ENCODE measurements at regions not wholly inside any gene's neighbourhood (a gene's known extent, or its start where the extent isn't known, plus 50 kb on each side); places are given as distances from the start of the nearest gene placed in this dataset.

DNA sequence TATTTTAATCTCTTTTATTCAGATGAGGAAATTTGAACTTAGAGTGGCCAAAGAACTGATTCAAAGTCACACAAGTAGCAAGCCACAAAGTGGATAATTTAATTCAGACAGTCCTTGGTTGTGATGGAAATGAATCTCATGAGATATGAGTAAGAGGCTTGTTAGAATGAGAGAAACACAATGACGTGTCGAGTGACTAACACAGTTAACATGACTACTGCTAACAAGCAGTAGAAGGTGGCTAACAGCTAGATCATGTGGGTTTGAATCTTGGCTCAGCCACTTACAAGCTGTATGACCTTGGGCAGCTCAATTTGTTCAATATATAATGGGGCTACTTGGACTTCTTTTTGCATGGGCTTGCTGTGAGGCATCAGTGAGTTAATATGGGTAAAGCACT lies 104.5 kb upstream of the LMO4 start:
- peak; percentile 79 for DNase-seq (ENCODE audit: low spot score)

DNA sequence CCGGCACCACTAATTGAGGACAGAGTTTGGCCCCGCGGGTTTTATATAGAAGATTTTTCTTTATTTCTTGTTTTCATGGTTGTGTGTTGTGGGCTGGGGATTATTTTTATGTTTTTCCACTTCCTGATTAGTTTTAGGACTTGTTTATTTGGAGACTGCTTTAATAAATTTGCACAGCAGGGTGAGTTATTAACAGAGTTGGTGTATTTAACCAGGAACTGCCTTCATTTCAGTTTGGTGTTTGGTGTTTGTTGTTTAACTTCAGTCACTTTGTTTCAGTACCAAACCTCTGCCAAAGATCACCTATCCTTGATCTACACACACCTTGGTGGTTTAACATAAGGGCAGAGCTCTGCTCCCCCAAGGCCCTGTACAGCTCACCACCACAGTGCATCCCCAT lies 103.5 kb upstream of the LMO4 start:
- no peak for DNase-seq (ENCODE audit: low spot score)

DNA sequence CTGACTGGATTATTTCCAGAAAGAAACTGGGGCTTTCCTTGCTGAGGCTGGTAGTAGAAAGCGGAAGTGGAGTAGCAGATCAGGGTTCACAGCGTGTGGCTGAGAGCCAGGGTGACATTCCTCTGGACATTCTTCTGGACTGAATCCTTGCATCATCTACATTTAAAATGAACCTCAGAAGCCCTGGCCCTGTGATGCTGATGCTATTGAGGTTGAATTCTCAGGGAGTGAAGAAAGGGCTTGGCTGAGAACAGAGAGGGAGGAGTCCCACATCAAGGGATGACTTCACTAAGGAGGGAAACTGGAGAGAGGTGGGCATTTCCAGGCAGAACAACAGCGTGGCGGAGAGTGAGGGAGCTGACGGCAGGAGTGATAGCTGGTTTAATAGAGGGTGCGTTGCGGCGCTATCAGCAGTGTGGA lies 102.3 kb upstream of the LMO4 start:
- peak; percentile 94 for DNase-seq (ENCODE audit: low spot score)

GRCh38 chr1:87227651-87228050 lies 101.0 kb upstream of the LMO4 start:
- no peak for DNase-seq (ENCODE audit: low spot score)

GRCh38 chr1:87230501-87230900 lies 98.2 kb upstream of the LMO4 start:
- no peak for DNase-seq (ENCODE audit: low spot score)

DNA sequence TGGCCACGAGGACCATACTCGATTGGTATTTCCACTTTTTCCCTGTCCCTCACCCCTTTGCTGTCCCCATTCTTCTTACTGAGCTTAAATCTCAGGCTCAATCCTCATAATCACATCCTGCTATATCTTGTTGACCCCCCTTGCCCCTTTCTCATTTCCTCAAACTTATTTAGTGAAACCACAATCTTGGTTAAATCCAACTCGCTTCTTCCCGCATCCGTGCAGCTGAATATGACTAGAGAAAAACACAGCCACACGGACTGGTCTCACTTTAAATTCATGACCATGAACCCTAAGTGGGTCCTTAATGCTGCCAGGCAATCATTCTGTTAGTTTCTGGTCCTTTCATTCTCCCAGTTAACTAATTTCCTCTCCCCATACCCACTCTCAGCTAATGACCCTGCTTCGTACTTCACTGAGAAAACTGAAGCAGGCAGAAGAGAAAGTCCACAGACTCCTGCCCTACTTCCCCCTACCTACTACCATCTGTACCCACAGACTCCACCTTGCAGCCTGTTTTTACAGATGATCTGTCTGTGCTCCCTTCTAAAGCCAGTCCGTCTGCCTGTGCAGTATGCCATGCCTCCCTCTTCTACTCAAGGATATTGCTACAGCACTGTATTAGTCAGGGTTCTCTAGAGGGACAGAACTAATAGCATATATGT lies 96.8 kb upstream of the LMO4 start:
- no peak for DNase-seq (ENCODE audit: low spot score)

DNA sequence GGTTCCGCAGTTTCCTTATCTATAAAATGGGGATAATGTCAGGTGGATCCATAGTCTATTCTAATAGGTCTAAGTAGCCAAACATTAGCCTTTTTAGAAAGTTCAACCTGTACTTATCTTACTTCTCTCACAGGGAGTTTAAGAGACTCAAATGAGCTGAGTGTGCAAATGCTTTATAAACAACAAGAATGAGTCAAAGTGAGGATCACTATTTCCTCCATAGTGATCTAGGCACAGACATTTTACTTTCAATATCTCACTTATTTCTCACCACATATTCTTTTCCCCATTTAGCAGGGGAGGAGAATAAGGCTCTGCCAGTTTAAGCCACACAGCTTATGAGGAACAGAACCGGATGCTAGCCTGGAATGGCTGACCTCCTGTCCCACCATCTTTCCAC lies 92.1 kb upstream of the LMO4 start:
- DNase-seq (ENCODE audit: low spot score), result no peak

- no peak for DNase-seq (ENCODE audit: low spot score)
These were observed 88.6 kb upstream of the LMO4 start for GRCh38 chr1:87239997-87240605.

DNA sequence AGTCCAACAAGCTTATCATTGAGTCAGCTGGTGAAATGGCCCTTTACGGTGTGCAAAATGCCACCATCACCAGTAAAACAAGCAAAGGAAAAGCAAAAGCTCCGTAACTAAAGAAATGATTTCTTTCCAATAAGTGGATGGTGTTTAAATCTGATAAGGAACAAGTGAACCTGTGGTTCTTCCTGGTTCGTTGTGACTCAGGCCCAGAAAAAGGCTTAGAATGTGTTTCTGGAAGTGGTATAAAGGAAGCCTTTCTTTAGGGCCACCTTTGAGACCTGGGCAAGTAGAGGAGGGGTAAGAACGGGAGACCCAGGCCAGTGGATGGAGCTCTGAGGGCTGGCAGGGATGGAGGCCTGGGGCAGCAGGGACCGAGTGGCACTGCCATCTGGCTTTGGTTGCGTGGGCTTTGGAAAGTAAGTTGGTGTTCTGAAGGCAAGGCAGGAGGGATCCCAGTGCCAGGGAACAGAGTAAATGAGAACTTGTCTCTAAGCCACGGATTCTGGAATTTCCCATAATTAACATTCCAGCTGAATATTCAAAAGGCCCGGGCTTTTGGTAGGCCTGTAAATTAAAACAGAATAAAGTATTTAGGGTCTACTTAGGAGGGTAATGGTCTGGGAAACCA lies 87.9 kb upstream of the LMO4 start:
- no peak for DNase-seq (ENCODE audit: low spot score)

DNA sequence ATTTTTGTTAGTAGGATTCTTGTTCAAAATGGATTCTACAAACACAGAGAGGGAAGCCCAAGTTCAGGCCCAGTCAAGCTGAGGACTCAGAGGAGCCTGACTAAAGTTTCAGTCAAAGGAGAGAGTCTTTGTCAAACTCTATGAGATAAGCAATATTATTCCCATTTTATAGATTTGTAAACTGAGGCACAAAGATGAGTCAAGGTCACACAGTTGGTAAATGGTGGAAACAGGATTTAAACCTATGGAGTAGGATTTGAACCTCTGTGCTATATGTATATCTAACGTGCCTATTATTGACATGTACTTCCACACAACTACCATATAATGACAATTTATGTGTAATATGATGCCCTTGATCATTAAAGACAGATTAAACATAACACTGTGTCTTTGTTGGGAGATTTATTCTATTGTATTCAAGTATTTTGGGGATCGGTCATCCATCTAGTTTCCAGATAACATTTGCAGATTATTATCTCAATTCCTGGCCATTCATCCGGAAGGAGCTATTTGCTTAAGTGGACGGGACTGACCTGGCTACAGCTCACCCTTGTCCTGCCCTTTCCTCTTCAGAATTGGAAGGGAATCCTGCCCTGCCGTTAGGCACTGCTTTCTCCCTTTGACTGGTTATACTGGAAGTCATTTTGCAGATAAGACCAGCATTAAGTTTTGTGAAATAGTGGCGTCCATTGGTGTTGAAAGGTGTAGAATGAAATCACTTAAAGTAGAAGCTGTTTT lies 86.1 kb upstream of the LMO4 start:
- no peak for DNase-seq (ENCODE audit: low spot score)

DNA sequence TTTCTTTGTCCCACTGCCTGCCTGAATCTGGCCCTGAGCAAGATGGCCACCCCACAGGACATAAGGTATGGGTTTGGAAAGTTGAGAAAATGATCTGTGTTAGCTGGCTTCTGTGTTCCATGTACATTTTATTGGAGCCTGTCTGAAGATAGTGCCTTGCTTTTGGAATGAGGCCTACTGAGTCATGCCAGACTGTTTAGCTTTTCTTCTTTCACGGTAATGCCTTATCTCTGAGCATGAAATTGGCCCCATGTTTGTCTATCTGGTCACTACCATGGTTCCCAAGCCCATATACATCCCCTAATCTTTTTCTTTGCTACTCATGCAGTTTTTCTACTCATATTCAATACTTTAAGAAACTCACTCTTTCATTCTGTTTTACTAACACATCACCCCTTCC lies 85.1 kb upstream of the LMO4 start:
- DNase-seq (ENCODE audit: low spot score), result peak; percentile 10

- no peak for DNase-seq (ENCODE audit: low spot score)
These were observed 82.2 kb upstream of the LMO4 start for GRCh38 chr1:87246436-87246835.

- DNase-seq (ENCODE audit: low spot score), result no peak
These were observed 78.9 kb upstream of the LMO4 start for GRCh38 chr1:87249803-87250202.

GRCh38 chr1:87250336-87250735 lies 78.3 kb upstream of the LMO4 start:
- no peak for DNase-seq (ENCODE audit: low spot score)

DNA sequence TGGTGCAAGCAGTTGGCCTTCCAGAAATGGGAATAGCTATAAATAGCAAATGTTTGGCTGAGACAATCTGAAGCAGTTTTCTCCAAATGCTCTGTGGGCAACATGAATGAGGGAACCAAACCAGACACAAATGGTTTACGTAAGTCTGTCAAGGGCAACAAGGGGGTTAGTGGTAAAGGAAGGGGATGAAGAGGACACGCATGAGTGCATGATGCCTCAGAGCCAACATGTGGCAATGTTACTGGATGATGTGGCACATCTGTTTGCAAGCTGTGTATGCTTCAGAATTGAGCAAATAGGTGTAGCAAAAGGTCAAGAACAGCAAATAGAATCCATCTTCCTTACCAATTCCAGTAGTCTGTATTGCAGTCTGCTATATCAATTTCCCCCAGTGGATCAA lies 76.3 kb upstream of the LMO4 start:
- DNase-seq (ENCODE audit: low spot score), result peak; percentile 79

- DNase-seq (ENCODE audit: low spot score), result no peak
These were observed 66.0 kb upstream of the LMO4 start for GRCh38 chr1:87262688-87263087.

DNA sequence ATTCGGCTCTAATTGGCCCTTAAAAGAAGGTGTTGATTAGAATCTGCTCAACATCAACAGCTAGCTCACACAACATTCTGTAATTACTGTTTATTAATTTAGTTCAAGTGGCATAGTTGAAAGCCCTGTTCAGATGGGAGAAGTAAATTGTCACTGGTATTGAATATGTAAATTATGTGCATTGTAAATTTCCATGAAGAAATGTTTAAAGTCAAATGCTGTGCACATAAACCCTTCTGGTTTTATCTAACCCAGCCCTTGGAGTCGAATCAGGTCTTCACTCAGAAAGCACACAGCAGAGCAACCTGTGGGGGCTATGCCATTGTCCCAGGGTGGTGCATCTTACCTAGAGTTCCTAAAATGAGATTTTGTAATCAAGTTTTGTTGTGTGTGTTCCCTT lies 65.4 kb upstream of the LMO4 start:
- DNase-seq (ENCODE audit: low spot score), result no peak

DNA sequence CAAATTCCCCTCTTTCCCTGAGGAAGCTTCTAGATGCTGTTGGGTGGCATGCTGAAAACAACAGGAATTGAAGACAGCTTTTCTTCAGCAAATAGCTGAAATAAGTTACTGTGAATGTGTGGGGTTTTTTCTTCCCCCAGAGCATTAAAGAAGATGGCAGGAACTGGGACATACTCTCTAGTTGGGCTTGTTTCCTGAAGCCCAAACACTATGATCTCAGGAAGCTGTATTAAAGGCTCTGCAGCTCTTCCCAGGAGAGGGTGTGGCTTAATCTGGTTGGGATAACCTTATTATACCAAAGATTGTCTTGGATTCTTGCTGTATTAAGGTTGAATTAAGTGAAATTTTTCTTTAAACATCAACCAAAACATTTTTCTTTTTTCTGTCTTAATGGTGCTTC lies 64.9 kb upstream of the LMO4 start:
- no peak for DNase-seq (ENCODE audit: low spot score)

GRCh38 chr1:87264976-87265375 lies 63.7 kb upstream of the LMO4 start:
- no peak for DNase-seq (ENCODE audit: low spot score)

GRCh38 chr1:87265786-87266185 lies 62.9 kb upstream of the LMO4 start:
- DNase-seq (ENCODE audit: low spot score), result no peak

DNA sequence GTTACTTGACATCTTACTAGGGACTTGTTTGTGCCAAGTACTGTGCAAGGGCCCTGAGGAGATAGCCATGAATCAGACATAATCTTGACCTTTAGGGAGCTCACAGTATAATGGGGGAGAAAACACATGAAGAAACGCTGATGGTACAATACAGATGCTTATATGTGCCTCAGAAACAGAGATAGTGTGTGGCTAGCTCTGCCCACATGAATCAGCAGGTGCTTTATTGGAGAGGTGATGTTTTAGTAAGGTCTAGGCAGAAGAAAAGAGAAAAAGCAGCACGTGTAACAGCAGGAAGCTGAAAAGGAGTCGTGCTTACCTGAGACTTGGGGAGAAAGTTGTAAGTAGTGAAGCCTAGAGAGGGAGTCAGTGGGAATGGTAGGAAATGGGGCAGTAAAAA lies 60.6 kb upstream of the LMO4 start:
- no peak for DNase-seq (ENCODE audit: low spot score)

DNA sequence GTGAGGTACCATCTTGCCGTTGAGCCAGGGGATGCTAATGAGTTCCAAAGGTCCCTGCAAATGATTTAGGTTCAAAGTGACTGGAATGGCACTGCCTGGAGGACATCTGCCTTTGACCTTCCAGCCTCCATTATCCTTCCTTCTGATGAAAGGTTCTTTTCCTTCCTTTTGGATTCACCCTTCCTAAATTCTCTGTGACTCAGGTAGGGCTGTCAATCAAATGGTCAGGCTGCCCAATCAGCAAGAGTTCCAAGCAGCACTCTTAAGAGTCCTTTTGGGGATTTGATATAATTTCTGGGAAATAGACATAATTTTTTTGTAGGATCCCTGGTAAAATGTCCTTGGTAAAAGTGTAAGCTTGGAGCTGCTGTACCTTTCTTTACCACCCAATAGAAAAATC lies 58.8 kb upstream of the LMO4 start:
- no peak for DNase-seq (ENCODE audit: low spot score)

GRCh38 chr1:87273291-87273690 lies 55.4 kb upstream of the LMO4 start:
- no peak for DNase-seq (ENCODE audit: low spot score)

Data from AG08395 (cell line).